HEK293T (cell line): ENCODE measurements at regions not wholly inside any gene's neighbourhood (a gene's known extent, or its start where the extent isn't known, plus 50 kb on each side); places are given as distances from the start of the nearest gene placed in this dataset.

Source experiments
- ARNT ChIP-seq: fragments of 450-650 bp; IDR thresholded peaks from 2 replicates; pipeline ENCODE4 v1.6.1; 2017; ENCODE audit warnings: mild to moderate bottlenecking
- BHLHE40 ChIP-seq: fragments of 450-650 bp; IDR thresholded peaks from 2 replicates; pipeline ENCODE4 v1.6.1; 2016; ENCODE audit warnings: mild to moderate bottlenecking, moderate library complexity, borderline replicate concordance
- CTBP1 ChIP-seq: fragments of 450-650 bp; IDR thresholded peaks from 2 replicates; pipeline ENCODE4 v1.6.1; 2016; ENCODE audit warnings: borderline replicate concordance
- ELF4 ChIP-seq: fragments of 450-650 bp; IDR thresholded peaks from 2 replicates; pipeline ENCODE4 v1.6.1; 2017; ENCODE audit warnings: antibody characterized with exemption
- FOXK2 ChIP-seq: fragments of 450-650 bp; IDR thresholded peaks from 2 replicates; pipeline ENCODE4 v1.6.1; 2016; ENCODE audit warnings: mild to moderate bottlenecking
- FOXM1 ChIP-seq: fragments of 450-650 bp; IDR thresholded peaks from 2 replicates; pipeline ENCODE4 v1.6.1; 2017; ENCODE audit warnings: mild to moderate bottlenecking, borderline replicate concordance
- L3MBTL2 ChIP-seq: fragments of 450-650 bp; conservative IDR thresholded peaks from 2 replicates; pipeline ENCODE4 v1.6.1; 2016; ENCODE audit warnings: mild to moderate bottlenecking
- LEF1 ChIP-seq: fragments of 450-650 bp; IDR thresholded peaks from 2 replicates; pipeline ENCODE4 v1.6.1; 2017; ENCODE audit warnings: mild to moderate bottlenecking, borderline replicate concordance
- SUZ12 ChIP-seq: fragments of 450-650 bp; IDR thresholded peaks from 2 replicates; pipeline ENCODE4 v1.6.1; 2016; ENCODE audit warnings: mild to moderate bottlenecking
- TF ChIP-seq, protein P1 (sequence below): fragments of 450-650 bp; IDR thresholded peaks from 2 replicates; pipeline ENCODE4 v1.6.1; 2016

DNA sequence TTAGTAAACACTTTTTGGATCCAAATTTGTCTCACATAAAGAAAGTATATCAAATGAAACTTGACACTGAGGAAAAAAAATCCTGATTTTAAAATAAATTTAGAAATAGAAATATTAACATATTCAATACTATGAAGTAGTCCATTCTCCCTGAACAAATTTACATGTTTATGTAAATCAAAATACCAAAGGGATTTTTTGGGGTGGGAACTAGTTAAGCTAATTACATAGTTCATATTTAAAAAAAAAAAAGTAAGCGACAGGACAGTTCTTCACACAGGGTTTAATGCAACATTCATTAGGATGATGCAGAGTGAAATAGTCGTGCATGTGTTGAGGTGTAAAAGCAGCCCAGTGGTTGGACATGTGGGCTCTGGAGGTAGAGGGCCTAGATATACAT is 433.5 kb upstream of the B3GALT2 start:
- TF ChIP-seq CTBP1 (no peak), FOXK2 (no peak), BHLHE40 (no peak), ARNT (no peak), ELF4 (no peak), L3MBTL2 (no peak), LEF1 (no peak), FOXM1 (no peak), SUZ12 (no peak)
- TF ChIP-seq, protein P1, sequence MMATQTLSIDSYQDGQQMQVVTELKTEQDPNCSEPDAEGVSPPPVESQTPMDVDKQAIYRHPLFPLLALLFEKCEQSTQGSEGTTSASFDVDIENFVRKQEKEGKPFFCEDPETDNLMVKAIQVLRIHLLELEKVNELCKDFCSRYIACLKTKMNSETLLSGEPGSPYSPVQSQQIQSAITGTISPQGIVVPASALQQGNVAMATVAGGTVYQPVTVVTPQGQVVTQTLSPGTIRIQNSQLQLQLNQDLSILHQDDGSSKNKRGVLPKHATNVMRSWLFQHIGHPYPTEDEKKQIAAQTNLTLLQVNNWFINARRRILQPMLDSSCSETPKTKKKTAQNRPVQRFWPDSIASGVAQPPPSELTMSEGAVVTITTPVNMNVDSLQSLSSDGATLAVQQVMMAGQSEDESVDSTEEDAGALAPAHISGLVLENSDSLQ: no peak
